Parathyroid adenoma (tissue), 2 donors: ENCODE measurements at regions not wholly inside any gene's neighbourhood (a gene's known extent, or its start where the extent isn't known, plus 50 kb on each side); places are given as distances from the start of the nearest gene placed in this dataset.

Source experiments
- H2AFZ ChIP-seq: fragments of 300-600 bp; sonication (generic); one replicate; pipeline ENCODE4 v1.7.0; 2017; ENCODE audit warnings: antibody characterized with exemption, mild to moderate bottlenecking
- H3K27ac ChIP-seq: fragments of 300-600 bp; sonication (generic); one replicate; pipeline ENCODE4 v1.7.0; 2017
- H3K27me3 ChIP-seq: fragments of 300-600 bp; sonication (generic); one replicate; pipeline ENCODE4 v1.7.0; 2017; ENCODE audit warnings: low read length; ENCODE audit not compliant: control insufficient read depth, insufficient read depth
- H3K36me3 ChIP-seq: fragments of 300-600 bp; sonication (generic); one replicate; pipeline ENCODE4 v1.7.0; 2017; ENCODE audit warnings: low read length; ENCODE audit not compliant: control insufficient read depth, insufficient read depth
- H3K4me1 ChIP-seq: fragments of 300-600 bp; sonication (generic); one replicate; pipeline ENCODE4 v1.7.0; 2017; ENCODE audit warnings: control low read depth
- H3K4me2 ChIP-seq: fragments of 300-600 bp; sonication (generic); one replicate; pipeline ENCODE4 v1.7.0; 2017; ENCODE audit warnings: low read length
- H3K4me3 ChIP-seq: fragments of 300-600 bp; sonication (generic); one replicate; pipeline ENCODE4 v1.7.0; 2017; ENCODE audit warnings: low read depth, low read length
- H3K79me2 ChIP-seq: fragments of 300-600 bp; sonication (generic); one replicate; pipeline ENCODE4 v1.7.0; 2017; ENCODE audit warnings: control low read depth
- H3K9ac ChIP-seq: fragments of 300-600 bp; sonication (generic); one replicate; pipeline ENCODE4 v1.7.0; 2017; ENCODE audit warnings: mild to moderate bottlenecking
- H3K9me3 ChIP-seq: fragments of 300-600 bp; sonication (generic); one replicate; pipeline ENCODE4 v1.7.0; 2017; ENCODE audit warnings: low read length; ENCODE audit not compliant: control insufficient read depth
- TF ChIP-seq, protein P1 (sequence below): fragments of 300-600 bp; sonication (generic); IDR thresholded peaks from one replicate; pipeline ENCODE4 v1.7.0; 2017; ENCODE audit warnings: antibody characterized with exemption, mild to moderate bottlenecking
- donor health status: primary hyperparathyroidism.

DNA sequence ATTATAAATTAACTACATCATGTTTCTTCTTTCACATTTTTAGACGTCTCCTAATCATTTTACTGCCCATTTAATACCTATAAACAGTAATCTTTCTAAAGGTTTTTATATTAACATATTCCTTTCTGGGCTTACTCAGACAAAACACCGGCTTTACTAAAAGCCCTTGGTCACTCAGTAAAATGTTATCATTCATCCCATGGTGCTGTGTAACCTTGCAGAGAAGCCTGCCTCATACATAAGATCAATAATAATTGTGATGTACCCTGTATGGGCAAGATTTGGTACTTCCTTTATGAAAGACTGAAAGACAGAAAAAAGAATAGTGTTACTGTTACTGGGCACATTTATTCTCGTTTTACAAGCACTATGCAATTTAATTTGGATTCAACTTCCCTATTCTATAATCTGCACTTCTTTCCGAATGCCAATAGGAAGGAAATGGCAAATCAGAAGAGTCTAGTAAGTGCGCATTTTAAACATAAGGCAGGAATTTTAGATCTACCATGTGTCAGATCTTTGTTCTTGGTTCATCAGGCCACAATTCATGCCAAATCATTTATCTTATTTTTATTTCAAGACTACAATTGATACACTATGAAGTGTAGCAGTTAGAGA is 522.2 kb downstream of the CSNK1G3 start:
- no peak overlapping the region for H3K9ac ChIP-seq
- no peaks in the 10 kb centered on the region for H3K4me1 ChIP-seq
- H2AFZ ChIP-seq: no peak overlapping the region
- H3K9me3 ChIP-seq: no peaks in the 10 kb centered on the region
- H3K4me2 ChIP-seq: no peak overlapping the region
- TF ChIP-seq, protein P1, sequence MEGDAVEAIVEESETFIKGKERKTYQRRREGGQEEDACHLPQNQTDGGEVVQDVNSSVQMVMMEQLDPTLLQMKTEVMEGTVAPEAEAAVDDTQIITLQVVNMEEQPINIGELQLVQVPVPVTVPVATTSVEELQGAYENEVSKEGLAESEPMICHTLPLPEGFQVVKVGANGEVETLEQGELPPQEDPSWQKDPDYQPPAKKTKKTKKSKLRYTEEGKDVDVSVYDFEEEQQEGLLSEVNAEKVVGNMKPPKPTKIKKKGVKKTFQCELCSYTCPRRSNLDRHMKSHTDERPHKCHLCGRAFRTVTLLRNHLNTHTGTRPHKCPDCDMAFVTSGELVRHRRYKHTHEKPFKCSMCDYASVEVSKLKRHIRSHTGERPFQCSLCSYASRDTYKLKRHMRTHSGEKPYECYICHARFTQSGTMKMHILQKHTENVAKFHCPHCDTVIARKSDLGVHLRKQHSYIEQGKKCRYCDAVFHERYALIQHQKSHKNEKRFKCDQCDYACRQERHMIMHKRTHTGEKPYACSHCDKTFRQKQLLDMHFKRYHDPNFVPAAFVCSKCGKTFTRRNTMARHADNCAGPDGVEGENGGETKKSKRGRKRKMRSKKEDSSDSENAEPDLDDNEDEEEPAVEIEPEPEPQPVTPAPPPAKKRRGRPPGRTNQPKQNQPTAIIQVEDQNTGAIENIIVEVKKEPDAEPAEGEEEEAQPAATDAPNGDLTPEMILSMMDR: no peak
- H3K27me3 ChIP-seq: no peaks in the 10 kb centered on the region
- no peak overlapping the region for H3K4me3 ChIP-seq
- no peaks in the 10 kb centered on the region for H3K36me3 ChIP-seq
- H3K79me2 ChIP-seq: no peaks in the 10 kb centered on the region
- no peak overlapping the region for H3K27ac ChIP-seq

DNA sequence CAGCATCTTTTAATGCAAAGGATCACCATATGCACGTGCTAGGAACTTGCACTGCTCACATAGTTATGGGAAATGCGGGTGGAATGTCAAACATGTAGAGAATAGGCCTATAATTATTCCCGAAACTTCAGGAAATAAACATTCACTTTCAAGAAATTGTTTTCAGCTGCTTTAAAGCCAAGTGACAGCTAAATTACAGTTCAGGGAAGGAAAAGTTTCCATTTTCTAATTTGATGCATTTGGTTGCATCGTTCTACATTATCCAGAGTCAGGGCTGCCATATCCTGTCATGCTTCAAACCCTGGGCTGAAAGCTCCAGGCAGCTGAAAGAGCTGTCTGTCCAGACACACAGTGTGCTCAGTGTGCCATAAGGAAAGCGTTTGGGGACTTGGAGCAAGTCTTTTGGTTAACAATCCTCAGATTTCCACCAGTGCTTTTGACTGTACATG is 518.1 kb downstream of the CSNK1G3 start:
- Histone ChIP-seq H3K4me2 (no peak overlapping the region), H3K79me2 (no peaks in the 10 kb centered on the region), H3K27ac (no peak overlapping the region), H3K4me1 (no peaks in the 10 kb centered on the region), H2AFZ (no peak overlapping the region), H3K9ac (no peak overlapping the region), H3K36me3 (no peaks in the 10 kb centered on the region), H3K9me3 (no peaks in the 10 kb centered on the region), H3K27me3 (no peaks in the 10 kb centered on the region), H3K4me3 (no peak overlapping the region)
- TF ChIP-seq, protein P1: no peak

DNA sequence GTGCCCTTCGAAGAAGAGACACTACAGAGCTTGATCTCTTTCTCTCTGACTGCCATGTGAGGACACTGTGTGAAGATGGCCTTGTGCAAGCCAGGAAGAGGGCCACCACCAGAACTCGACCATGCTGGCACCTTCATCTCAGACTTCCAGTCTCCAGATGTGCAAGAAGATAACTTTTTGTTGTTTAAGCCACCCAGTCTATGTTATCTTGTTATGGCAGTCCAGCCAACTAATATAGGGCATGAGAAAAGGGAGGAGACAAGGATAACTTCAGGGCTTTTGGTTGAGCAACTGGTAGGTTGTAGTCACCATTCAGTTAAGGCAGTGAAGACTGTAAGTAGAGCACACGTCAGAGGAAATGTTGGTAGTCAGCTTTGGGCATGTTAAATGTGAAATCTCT is 515.5 kb downstream of the CSNK1G3 start:
- Histone ChIP-seq H3K27ac (no peak overlapping the region), H3K27me3 (no peaks in the 10 kb centered on the region), H3K36me3 (no peaks in the 10 kb centered on the region), H3K9me3 (no peaks in the 10 kb centered on the region), H3K4me2 (no peak overlapping the region), H3K79me2 (no peaks in the 10 kb centered on the region), H3K4me1 (no peaks in the 10 kb centered on the region), H2AFZ (no peak overlapping the region), H3K9ac (no peak overlapping the region), H3K4me3 (no peak overlapping the region)
- TF ChIP-seq, protein P1: no peak

DNA sequence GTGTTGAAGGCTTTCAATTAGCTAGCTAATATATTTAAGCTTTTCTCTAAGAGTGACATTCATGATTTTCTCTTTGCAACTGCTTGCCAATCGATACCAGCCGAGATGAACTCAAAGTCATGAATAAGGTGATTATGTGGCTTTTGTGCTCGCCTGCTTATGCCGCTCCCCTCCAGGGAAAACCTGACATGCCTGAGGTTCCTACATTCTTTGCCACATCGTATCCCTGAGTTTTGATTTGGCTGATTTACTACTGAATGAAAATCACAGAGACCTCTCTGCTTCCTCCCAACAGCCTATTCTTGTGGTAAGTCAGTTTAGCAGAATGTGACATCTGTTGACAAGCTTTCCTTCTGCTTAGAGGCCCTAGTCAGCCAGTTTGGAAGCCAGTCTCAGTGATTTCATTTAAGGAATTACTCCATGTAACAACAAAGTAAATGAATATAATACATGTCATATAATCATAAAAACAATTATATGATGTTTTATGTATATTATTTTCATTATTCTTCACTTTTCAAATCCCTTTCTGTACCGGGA is 513.4 kb downstream of the CSNK1G3 start:
- TF ChIP-seq, protein P1: no peak
- no peaks in the 10 kb centered on the region for H3K79me2 ChIP-seq
- H3K27ac ChIP-seq: no peak overlapping the region
- H3K9me3 ChIP-seq: no peaks in the 10 kb centered on the region
- H3K36me3 ChIP-seq: no peaks in the 10 kb centered on the region
- no peak overlapping the region for H3K9ac ChIP-seq
- no peaks in the 10 kb centered on the region for H3K27me3 ChIP-seq
- no peak overlapping the region for H2AFZ ChIP-seq
- H3K4me1 ChIP-seq: no peaks in the 10 kb centered on the region
- H3K4me2 ChIP-seq: no peak overlapping the region
- no peak overlapping the region for H3K4me3 ChIP-seq

DNA sequence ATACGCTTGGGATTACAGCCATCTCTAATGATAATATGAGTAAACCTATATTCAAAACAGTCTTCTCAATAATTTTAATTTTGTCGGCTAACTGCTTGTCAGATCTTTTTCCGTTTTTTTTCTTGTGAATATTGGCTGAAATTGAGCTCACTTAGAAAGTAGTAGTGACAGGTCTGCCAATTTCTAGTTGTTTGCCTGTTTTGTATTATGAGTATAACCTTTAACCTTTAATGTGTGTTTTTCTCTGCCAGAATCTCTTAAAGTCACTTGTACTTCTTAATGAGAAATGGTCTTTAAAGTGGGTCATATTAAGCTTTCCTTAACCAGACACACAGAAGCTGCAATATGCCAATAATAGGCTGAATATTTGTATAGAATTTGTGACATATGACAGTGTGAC is 511.0 kb downstream of the CSNK1G3 start:
- Histone ChIP-seq H2AFZ (no peak overlapping the region), H3K36me3 (no peaks in the 10 kb centered on the region), H3K27me3 (no peaks in the 10 kb centered on the region), H3K4me1 (no peaks in the 10 kb centered on the region), H3K79me2 (no peaks in the 10 kb centered on the region), H3K9me3 (no peaks in the 10 kb centered on the region), H3K27ac (no peak overlapping the region), H3K9ac (no peak overlapping the region), H3K4me2 (no peak overlapping the region), H3K4me3 (no peak overlapping the region)
- TF ChIP-seq, protein P1: no peak
